Effector memory CD4-positive, alpha-beta T cell (primary cell): ENCODE measurements at regions not wholly inside any gene's neighbourhood (a gene's known extent, or its start where the extent isn't known, plus 50 kb on each side); places are given as distances from the start of the nearest gene placed in this dataset.

Source experiments
- DNase-seq, 3 donors: peaks; one replicate each; pipeline ENCODE4 v3.0.0-alpha.2; 2020
- H3K27ac ChIP-seq: 2 replicates; pipeline ENCODE4 v1.7.0; 2013; ENCODE audit warnings: mild to moderate bottlenecking, low read length, moderate library complexity; ENCODE audit not compliant: insufficient read depth, poor library complexity, severe bottlenecking
- H3K27me3 ChIP-seq: replicated peaks from 2 replicates; pipeline ENCODE4 v1.7.0; 2013; ENCODE audit warnings: mild to moderate bottlenecking, low read length; ENCODE audit not compliant: insufficient read depth, control insufficient read depth, poor library complexity, severe bottlenecking
- H3K36me3 ChIP-seq: 2 replicates; pipeline ENCODE4 v1.7.0; 2013; ENCODE audit warnings: mild to moderate bottlenecking, low read length, moderate library complexity; ENCODE audit not compliant: control insufficient read depth, insufficient read depth
- H3K4me1 ChIP-seq: 2 replicates; pipeline ENCODE4 v1.7.0; 2013; ENCODE audit warnings: low read length, mild to moderate bottlenecking; ENCODE audit not compliant: control insufficient read depth, insufficient read depth, poor library complexity, severe bottlenecking
- H3K4me3 ChIP-seq: 2 replicates; pipeline ENCODE4 v1.7.0; 2013; ENCODE audit warnings: low read length, low read depth, mild to moderate bottlenecking; ENCODE audit not compliant: insufficient read depth, poor library complexity, severe bottlenecking
- H3K9me3 ChIP-seq: 2 replicates; pipeline ENCODE4 v1.7.0; 2013; ENCODE audit warnings: mild to moderate bottlenecking, low read length, moderate library complexity; ENCODE audit not compliant: control insufficient read depth

GRCh38 chr11:87851827-87852226 is 323.4 kb downstream of the RAB38 start:
- no peak overlapping the region for H3K27ac ChIP-seq
- H3K27me3 ChIP-seq: no peaks in the 10 kb centered on the region
- no peak overlapping the region for H3K4me3 ChIP-seq
- H3K4me1 ChIP-seq: no peaks in the 10 kb centered on the region
- no peaks in the 10 kb centered on the region for H3K9me3 ChIP-seq
- no peak for DNase-seq
- no peaks in the 10 kb centered on the region for H3K36me3 ChIP-seq

- Histone ChIP-seq H3K9me3 (no peaks in the 10 kb centered on the region), H3K4me3 (no peak overlapping the region), H3K27me3 (no peaks in the 10 kb centered on the region), H3K36me3 (no peaks in the 10 kb centered on the region), H3K4me1 (no peaks in the 10 kb centered on the region), H3K27ac (no peak overlapping the region)
- no peak for DNase-seq
These were observed 324.0 kb downstream of the RAB38 start for GRCh38 chr11:87851234-87851633.

- Histone ChIP-seq H3K4me1 (no peaks in the 10 kb centered on the region), H3K27me3 (no peaks in the 10 kb centered on the region), H3K36me3 (no peaks in the 10 kb centered on the region), H3K9me3 (no peaks in the 10 kb centered on the region), H3K27ac (no peak overlapping the region), H3K4me3 (no peak overlapping the region)
- DNase-seq: no peak
These were observed 326.0 kb downstream of the RAB38 start for GRCh38 chr11:87849216-87849615.

- no peaks in the 10 kb centered on the region for H3K9me3 ChIP-seq
- no peaks in the 10 kb centered on the region for H3K27me3 ChIP-seq
- no peaks in the 10 kb centered on the region for H3K4me1 ChIP-seq
These were observed 334.5 kb downstream of the RAB38 start for GRCh38 chr11:87840786-87841185.

GRCh38 chr11:87832211-87832610 is 343.0 kb downstream of the RAB38 start:
- Histone ChIP-seq H3K27ac (no peak overlapping the region), H3K4me3 (no peak overlapping the region), H3K27me3 (no peaks in the 10 kb centered on the region), H3K36me3 (no peaks in the 10 kb centered on the region), H3K9me3 (no peaks in the 10 kb centered on the region), H3K4me1 (no peaks in the 10 kb centered on the region)
- DNase-seq: no peak

More at GRCh38 chr11:87840786-87841185, 334.5 kb downstream of the RAB38 start:
- DNase-seq: no peak
- no peak overlapping the region for H3K27ac ChIP-seq
- H3K4me3 ChIP-seq: no peak overlapping the region
- H3K36me3 ChIP-seq: no peaks in the 10 kb centered on the region

- no peaks in the 10 kb centered on the region for H3K27me3 ChIP-seq
- no peak overlapping the region for H3K27ac ChIP-seq
- H3K4me1 ChIP-seq: no peaks in the 10 kb centered on the region
- H3K4me3 ChIP-seq: no peak overlapping the region
- H3K9me3 ChIP-seq: no peaks in the 10 kb centered on the region
- no peak for DNase-seq
- no peaks in the 10 kb centered on the region for H3K36me3 ChIP-seq
These were observed 355.2 kb downstream of the RAB38 start for GRCh38 chr11:87820011-87820410.

- no peak overlapping the region for H3K4me3 ChIP-seq
- DNase-seq: no peak
- no peaks in the 10 kb centered on the region for H3K36me3 ChIP-seq
- H3K4me1 ChIP-seq: no peaks in the 10 kb centered on the region
- H3K27ac ChIP-seq: no peak overlapping the region
- H3K27me3 ChIP-seq: no peaks in the 10 kb centered on the region
- no peaks in the 10 kb centered on the region for H3K9me3 ChIP-seq
These were observed 356.1 kb downstream of the RAB38 start for GRCh38 chr11:87819151-87819550.

- H3K4me3 ChIP-seq: no peak overlapping the region
- H3K27ac ChIP-seq: no peak overlapping the region
- H3K36me3 ChIP-seq: no peaks in the 10 kb centered on the region
- H3K4me1 ChIP-seq: no peaks in the 10 kb centered on the region
- no peak for DNase-seq
- H3K9me3 ChIP-seq: no peaks in the 10 kb centered on the region
- no peaks in the 10 kb centered on the region for H3K27me3 ChIP-seq
These were observed 362.5 kb downstream of the RAB38 start for GRCh38 chr11:87812571-87813365.

- no peak overlapping the region for H3K4me3 ChIP-seq
- no peaks in the 10 kb centered on the region for H3K27me3 ChIP-seq
These were observed 364.8 kb downstream of the RAB38 start for GRCh38 chr11:87810486-87810885.

GRCh38 chr11:87809256-87809655 is 366.0 kb downstream of the RAB38 start:
- no peak for DNase-seq
- H3K36me3 ChIP-seq: no peaks in the 10 kb centered on the region
- no peaks in the 10 kb centered on the region for H3K27me3 ChIP-seq
- H3K4me3 ChIP-seq: no peak overlapping the region
- H3K9me3 ChIP-seq: no peaks in the 10 kb centered on the region
- H3K27ac ChIP-seq: no peak overlapping the region
- H3K4me1 ChIP-seq: no peaks in the 10 kb centered on the region

More at GRCh38 chr11:87810486-87810885, 364.8 kb downstream of the RAB38 start:
- no peaks in the 10 kb centered on the region for H3K9me3 ChIP-seq
- H3K36me3 ChIP-seq: no peaks in the 10 kb centered on the region
- no peaks in the 10 kb centered on the region for H3K4me1 ChIP-seq
- no peak for DNase-seq
- no peak overlapping the region for H3K27ac ChIP-seq
